GM12892 (cell line): ENCODE measurements at regions not wholly inside any gene's neighbourhood (a gene's known extent, or its start where the extent isn't known, plus 50 kb on each side); places are given as distances from the start of the nearest gene placed in this dataset.

Experiments
- POLR2A ChIP-seq: IDR thresholded peaks from 2 replicates; pipeline ENCODE4 v1.6.1; 2011; ENCODE audit warnings: low read depth, low read length, control low read depth
- POLR2AphosphoS5 ChIP-seq: IDR thresholded peaks from 2 replicates; pipeline ENCODE4 v1.6.1; 2011; ENCODE audit warnings: low read depth, low read length, control low read depth
- TAF1 ChIP-seq: IDR thresholded peaks from 2 replicates; pipeline ENCODE4 v1.6.1; 2011; ENCODE audit warnings: low read depth, mild to moderate bottlenecking, control low read depth, low read length, borderline replicate concordance

DNA sequence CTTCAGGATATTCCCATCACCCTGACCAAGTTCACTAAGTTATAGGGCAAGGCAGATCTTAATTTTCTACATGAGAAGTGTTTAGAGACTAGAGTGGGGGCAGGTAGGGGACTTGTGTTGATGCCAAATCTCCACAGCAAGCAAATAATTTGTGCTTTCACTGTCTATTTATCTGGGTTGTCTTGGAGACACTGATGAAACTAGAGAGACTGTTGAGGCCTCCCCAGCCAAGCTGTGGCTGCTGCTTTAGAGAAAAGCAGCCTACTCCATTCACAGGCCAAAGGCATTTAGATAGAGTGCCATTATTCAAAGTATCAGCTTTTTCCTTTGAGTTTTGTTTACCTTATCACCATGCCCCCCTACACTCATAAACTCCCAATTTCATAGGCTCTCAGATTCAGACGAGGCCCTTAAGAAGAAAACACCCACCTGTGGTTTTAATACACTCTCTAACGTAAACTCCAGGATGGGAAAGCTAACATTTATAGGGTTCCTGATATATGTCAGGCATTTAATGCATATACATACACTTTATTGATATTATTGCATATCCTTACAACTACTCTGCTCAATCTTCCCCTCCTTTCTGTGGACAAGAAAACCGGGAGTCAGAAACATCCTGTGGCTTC is 130.4 kb upstream of the FOXB1 start:
- TF ChIP-seq POLR2AphosphoS5: no peak
- TF ChIP-seq POLR2A: no peak
- no peak for TF ChIP-seq TAF1
